Epidermal melanocyte (primary cell): ENCODE measurements at regions not wholly inside any gene's neighbourhood (a gene's known extent, or its start where the extent isn't known, plus 50 kb on each side); places are given as distances from the start of the nearest gene placed in this dataset.

Source experiments
- DNase-seq: peaks from one replicate; pipeline ENCODE4 v3.0.0; 2011; ENCODE audit warnings: low spot score; ENCODE audit not compliant: insufficient read length

DNA sequence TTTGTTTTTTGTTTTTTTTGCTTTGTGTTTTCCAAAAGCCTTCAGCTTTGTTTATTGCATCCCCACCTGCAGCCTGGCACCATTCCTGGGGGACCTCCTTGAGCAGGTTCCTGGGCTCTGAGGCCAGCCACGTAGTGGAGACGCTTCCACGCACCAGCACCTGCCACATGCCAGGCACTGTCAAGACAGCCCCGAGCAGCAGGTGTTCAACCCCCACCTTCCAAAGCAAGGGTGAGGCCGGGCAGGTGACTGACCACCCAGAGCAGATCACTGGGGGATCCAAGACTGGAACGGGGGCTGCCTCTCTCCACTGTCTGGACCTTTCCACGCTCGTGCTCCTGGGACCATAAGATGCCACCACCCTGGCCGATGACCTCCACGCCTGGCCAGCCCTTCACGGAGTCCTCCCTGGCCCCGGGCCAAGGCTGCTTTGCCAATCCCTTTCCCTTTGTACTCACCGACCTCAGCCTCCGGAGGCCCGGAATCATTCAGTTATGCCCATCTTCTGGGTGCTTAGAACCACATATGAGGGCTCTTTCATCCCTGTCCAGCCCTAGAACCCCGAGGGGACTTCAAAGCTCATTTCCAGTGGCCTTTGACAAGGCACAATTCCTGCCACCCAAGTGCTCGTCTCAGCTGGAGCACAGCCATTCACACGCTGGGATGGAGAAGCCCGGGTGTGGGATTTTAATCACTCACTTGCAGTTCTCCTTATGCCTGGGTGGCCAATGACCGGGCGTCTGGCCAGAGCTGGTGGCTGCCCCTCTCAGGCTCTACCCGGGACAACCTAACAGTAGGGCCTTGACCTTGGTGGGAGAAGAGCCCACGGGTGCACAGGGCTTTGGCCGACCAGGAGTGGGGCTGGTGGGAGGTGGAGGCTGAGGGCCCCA, 330.8 kb downstream of the NPHP4 start:
- DNase-seq: no peak

DNA sequence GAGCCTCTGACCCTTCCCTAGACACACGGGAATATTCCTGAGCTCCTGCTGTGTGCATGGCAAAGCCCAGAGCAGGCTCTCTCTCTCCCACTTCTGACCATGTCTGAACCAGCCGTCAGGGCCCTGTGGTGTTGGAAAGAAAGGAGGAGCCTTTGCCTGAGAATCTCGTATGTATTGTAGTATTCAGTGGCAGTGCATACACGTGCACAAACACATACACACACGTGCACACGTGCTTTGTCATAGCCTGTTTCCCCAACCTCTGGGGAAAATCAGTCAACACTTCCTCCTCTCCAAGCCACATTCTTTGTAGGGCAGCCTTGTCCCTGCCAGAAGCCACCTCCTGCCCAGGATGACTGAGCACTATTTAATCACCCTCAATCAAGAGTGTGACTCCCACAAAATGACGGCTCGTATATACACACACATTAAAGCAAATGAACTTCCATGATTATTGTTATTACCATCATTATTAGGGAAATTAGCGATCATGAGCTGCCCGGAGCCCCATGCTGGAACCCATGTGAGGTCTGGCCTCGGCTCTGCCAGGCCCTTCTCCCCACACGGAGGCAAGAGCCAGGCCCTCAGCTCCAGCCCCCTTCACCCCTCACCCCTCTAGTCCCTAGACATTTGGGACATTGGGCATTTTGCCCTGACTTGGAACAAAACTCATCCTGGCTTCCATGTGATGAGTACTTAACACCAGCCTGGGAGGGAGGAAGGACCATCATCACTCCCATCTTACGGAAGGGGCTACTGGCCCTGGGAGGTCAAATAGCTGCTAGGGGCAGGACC, 331.9 kb downstream of the NPHP4 start:
- DNase-seq: no peak

DNA sequence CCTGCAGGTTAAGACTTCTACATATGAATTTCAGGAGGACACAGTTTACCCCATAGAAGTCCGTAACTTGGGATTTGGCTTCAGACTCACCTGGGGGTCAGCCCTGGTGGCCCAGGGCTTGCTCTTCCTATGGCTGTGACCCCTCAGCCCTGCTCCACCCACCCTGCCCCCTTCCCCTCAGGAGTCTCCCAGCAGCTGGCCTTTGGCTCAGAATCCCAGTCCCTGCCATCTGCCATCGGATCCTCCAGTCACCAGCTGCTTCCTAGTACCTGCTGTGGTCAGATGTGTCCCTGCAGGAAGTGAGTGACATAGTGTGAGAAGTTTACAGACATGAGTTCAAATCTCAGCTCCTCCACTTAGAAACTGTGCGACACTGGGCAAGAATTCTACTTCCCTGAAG, 332.6 kb downstream of the NPHP4 start:
- DNase-seq: no peak

GRCh38 chr1:5658340-5659316, 333.6 kb downstream of the NPHP4 start:
- no peak for DNase-seq

DNA sequence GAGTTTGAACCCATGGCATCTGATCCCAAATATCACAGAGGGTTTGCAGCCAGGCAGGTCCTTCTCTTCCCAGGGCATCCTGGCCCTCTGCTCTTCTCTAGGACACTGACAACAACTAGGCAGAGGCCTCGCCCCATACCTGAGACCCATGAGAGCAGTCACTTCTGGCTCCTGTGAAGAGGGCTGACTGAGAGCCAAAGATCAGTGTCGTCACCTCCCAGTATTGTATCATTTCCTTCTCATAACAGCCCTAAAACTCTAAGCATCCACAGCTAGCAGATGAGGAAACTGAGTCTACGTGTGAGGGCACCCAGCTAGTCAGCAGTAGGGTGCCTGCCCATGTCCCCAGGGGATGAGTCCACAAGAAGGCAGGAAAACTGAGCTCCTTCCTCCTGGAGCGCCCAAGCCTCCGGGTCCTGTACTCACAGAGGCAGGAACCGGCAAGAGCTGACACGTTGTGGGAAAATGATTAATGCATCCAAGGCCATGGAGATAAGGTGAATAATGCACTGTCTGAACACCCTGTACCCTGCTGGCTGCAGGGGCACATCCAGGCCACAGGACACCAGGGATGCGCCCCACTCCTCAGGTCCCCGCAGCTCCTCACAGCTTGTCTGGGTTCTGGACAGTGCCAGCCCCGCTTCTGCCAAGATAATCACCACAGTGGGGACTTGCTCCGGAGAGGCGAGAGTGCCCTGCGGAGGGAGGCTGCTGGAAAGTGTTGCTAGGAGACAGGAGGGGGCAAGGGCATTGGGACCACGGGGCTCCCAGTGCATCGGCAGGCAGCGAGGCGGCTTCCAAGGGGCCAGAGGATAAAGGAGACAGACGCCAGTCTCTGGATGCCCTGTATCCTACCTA, 340.0 kb downstream of the NPHP4 start:
- DNase-seq: no peak

DNA sequence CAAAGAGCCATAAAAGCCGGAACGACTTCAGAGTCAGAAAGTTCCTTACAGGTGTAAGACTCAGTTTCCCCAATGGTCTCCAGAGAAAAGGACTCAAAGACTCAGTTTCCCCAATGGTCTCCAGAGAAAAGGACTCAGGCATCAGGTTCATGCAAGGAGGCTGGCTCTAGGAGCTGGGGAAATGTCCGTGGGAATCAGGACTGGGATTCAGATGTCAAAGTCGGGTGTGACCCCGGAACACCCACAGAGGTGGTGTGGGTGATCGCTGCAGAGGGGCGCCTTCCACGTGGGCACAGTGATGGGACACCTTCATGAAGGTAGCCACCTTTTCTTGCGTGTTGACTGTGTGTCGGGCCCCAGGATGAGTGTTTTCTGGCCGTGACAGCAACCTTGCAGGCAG, 340.8 kb downstream of the NPHP4 start:
- DNase-seq: no peak

DNA sequence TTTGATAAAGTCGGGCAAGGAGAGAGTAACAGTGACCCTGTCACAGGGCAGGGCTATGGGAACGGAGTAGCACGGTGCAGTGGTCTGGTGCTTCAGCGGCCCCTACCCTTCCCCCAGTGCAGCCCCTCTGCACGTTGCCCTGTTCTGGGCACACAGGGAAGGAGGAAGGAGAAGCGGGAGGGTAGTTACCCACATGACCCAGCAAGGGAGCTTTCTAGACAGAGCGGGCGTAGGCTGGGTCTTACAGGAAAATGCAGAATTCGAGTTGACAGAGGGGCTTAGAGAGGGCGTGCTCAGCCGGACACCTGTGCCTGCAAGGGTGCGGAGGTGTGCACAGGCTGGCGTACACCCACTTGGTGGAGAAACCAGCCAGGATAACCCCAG, 341.2 kb downstream of the NPHP4 start:
- no peak for DNase-seq

- no peak for DNase-seq
These were observed 341.8 kb downstream of the NPHP4 start for GRCh38 chr1:5650283-5651026.

- no peak for DNase-seq
These were observed 342.4 kb downstream of the NPHP4 start for GRCh38 chr1:5649795-5650194.

GRCh38 chr1:5649166-5649551, 343.1 kb downstream of the NPHP4 start:
- DNase-seq: no peak

DNA sequence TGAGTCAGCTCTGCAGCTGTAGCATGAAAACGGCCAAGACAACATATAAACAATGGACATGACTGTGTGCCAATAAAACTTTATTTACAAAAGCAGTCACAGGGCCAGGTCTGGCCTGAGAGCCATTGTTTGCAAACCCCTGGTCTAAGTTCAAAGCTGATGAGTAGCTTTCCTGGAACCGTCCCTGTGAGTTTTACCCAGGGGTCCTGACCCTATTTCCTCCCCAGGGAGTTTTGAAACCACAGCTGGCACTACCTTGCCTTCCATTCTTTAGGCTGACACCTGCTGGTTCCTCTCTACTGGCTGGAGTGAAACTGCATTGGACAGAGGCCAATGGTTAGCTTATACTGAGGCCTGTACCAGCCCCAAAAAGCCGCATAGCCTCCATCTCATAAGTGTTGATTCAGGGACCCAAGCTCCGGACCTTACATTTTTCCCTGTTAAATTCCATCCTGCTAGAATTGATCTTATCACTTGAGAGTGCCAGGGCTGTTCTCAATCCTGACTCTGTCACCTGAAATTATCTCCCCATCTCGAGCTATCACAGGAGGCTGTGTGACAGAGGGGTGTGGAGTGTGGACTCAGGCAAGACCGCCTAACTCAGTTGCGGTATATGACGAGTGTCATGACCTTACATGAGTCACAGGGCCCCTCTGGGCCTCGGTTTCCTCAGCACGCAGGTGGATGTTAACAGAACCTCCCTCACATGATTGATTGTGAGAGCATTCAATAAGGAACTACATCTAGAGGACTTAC, 343.6 kb downstream of the NPHP4 start:
- DNase-seq: no peak

DNA sequence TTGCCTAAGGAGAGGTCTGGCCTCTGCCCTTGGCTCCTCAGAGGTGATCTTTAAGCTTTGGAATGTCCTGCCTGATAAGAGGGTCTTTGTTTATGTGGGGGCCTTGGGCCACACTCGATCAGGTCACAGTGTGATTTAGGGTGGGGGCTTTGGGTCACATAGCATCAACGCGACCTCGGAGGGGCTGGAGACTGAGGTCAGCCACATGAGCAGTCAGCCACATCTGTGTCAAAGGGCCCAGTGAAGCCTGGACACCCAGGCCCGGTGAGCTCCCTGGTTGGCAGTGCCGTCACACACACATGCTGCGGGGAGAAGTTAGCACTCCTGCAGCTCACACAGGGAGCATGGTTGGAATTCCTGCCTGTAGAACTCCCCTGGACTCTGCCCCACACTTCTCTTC, 345.0 kb downstream of the NPHP4 start:
- no peak for DNase-seq

DNA sequence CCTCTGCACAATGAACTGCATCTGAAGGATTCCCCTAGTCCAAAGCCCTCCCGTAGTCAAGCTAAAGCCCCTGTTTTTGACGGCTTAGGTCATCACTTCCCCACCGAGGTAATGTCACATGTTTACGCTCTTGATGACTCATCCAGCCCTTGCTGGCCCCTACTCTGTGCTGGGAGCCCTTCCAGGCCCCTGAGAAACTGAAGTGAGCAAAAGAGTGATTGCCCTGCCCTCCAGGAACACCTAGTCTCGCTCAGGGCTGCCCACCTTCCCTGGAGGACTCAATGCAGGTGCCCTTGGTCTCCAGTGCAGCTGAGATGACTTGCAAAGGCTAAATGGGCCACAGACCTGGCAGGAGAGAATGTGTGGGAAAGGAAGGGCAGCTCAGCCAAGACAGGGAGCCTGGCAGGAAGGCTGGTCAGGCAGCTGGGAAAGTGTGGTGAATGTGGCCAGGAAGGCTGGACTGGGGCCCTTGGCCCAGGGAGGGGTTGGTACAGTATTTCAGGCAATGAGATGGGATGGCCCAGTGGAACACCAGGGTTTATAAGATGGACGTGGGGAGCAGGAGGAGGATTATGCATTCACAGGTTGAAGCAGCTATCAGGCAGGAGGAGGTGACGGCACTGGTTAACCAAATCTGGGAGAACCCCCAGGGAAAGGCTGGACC, 345.6 kb downstream of the NPHP4 start:
- DNase-seq: no peak

- no peak for DNase-seq
These were observed 346.3 kb downstream of the NPHP4 start for GRCh38 chr1:5645929-5646328.

DNA sequence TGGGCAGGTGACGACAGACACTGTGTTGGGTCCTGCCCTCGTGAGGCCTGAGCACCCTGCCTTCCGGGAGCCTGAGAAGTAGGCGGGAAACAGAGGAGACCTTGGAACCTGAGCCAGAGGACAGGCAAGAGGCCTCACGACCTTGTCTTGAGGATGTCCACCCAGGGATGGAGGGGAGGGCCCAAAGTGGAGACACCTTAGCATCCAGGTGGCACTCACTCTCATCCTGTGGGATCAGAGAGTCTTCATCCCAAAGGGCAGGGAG, 347.2 kb downstream of the NPHP4 start:
- DNase-seq: no peak

- DNase-seq: no peak
These were observed 347.7 kb downstream of the NPHP4 start for GRCh38 chr1:5644281-5645134.

- no peak for DNase-seq
These were observed 348.7 kb downstream of the NPHP4 start for GRCh38 chr1:5643360-5644107.
